ENCODE measurements at regions not wholly inside any gene's neighbourhood (a gene's known extent, or its start where the extent isn't known, plus 50 kb on each side); places are given as distances from the start of the nearest gene placed in this dataset.

DNA sequence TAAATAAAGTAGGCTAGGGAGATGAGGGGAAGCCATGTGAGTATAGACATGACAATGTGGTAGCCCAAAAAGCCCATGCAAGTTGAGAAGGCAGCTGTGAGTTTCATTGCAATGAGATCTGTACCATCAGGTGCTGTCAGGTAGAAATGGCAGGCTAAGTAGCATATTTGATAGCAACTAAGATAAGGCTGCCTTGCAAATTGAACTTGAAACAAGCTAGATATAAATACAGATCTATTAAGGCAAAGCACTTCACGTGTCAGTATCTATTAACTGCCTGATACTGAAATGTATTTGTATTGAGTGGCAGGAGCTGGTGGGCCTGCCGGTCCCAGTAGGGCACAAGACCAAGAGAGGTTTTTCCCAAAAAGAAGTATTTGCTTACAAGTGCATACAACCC is 419.9 kb downstream of the TDRD15 start:
- no peak overlapping the region for H2AFZ ChIP-seq (replicated peaks; ENCODE audit: low read length, poor library complexity)
- H3K27ac ChIP-seq (ENCODE audit: insufficient read depth, low read length) = no peak overlapping the region
- no peak overlapping the region for H4K5ac ChIP-seq (ENCODE audit: low read depth, low read length)
- H3K36me3 ChIP-seq (ENCODE audit: control insufficient read depth, insufficient read depth, low read length) = no peaks in the 10 kb centered on the region
- TF ChIP-seq CHD1 (IDR thresholded peaks at IDR 0.05; ENCODE audit: low read depth, low read length) (no peak), RFX5 (IDR thresholded peaks at IDR 0.05; ENCODE audit: low read depth, low read length) (no peak), CEBPB (IDR thresholded peaks at IDR 0.05; ENCODE audit: low read depth, low read length) (no peak), SMC3 (IDR thresholded peaks at IDR 0.05; ENCODE audit: low read depth, low read length) (no peak), BHLHE40 (IDR thresholded peaks at IDR 0.05; ENCODE audit: low read depth, low read length) (no peak), MAZ (IDR thresholded peaks at IDR 0.05; ENCODE audit: borderline replicate concordance, low read depth, low read length) (no peak), MXI1 (IDR thresholded peaks at IDR 0.05; ENCODE audit: borderline replicate concordance, low read depth, low read length) (no peak), POLR2A (IDR thresholded peaks at IDR 0.05; ENCODE audit: low read depth, low read length) (no peak), RAD21 (IDR thresholded peaks at IDR 0.05; ENCODE audit: low read length) (no peak), NFE2L2 (IDR thresholded peaks at IDR 0.05; ENCODE audit: low read depth, low read length) (no peak), RCOR1 (IDR thresholded peaks at IDR 0.05; ENCODE audit: insufficient replicate concordance, low read length) (no peak)
- TF ChIP-seq, protein P1, sequence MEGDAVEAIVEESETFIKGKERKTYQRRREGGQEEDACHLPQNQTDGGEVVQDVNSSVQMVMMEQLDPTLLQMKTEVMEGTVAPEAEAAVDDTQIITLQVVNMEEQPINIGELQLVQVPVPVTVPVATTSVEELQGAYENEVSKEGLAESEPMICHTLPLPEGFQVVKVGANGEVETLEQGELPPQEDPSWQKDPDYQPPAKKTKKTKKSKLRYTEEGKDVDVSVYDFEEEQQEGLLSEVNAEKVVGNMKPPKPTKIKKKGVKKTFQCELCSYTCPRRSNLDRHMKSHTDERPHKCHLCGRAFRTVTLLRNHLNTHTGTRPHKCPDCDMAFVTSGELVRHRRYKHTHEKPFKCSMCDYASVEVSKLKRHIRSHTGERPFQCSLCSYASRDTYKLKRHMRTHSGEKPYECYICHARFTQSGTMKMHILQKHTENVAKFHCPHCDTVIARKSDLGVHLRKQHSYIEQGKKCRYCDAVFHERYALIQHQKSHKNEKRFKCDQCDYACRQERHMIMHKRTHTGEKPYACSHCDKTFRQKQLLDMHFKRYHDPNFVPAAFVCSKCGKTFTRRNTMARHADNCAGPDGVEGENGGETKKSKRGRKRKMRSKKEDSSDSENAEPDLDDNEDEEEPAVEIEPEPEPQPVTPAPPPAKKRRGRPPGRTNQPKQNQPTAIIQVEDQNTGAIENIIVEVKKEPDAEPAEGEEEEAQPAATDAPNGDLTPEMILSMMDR (conservative IDR thresholded peaks at IDR 0.05; ENCODE audit: low read depth, low read length) = no peak
- TF ChIP-seq, protein P2, sequence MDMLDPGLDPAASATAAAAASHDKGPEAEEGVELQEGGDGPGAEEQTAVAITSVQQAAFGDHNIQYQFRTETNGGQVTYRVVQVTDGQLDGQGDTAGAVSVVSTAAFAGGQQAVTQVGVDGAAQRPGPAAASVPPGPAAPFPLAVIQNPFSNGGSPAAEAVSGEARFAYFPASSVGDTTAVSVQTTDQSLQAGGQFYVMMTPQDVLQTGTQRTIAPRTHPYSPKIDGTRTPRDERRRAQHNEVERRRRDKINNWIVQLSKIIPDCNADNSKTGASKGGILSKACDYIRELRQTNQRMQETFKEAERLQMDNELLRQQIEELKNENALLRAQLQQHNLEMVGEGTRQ (IDR thresholded peaks at IDR 0.05; ENCODE audit: low read depth, low read length) = no peak
- TF ChIP-seq, protein P3, sequence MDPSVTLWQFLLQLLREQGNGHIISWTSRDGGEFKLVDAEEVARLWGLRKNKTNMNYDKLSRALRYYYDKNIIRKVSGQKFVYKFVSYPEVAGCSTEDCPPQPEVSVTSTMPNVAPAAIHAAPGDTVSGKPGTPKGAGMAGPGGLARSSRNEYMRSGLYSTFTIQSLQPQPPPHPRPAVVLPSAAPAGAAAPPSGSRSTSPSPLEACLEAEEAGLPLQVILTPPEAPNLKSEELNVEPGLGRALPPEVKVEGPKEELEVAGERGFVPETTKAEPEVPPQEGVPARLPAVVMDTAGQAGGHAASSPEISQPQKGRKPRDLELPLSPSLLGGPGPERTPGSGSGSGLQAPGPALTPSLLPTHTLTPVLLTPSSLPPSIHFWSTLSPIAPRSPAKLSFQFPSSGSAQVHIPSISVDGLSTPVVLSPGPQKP (IDR thresholded peaks at IDR 0.05; ENCODE audit: borderline replicate concordance, low read depth, low read length) = no peak
- H3K23ac ChIP-seq (ENCODE audit: low read depth, low read length) = no peak overlapping the region
- no peak overlapping the region for H4K8ac ChIP-seq (ENCODE audit: low read depth in 2 of 2, low read length in 2 of 2)
- ATAC-seq (ENCODE audit: low read depth) (no peak), DNase-seq (no peak)
- H3K27me3 ChIP-seq (ENCODE audit: control insufficient read depth, insufficient read depth, low read length) = no peaks in the 10 kb centered on the region
- in situ Hi-C loops (cut with MboI; ENCODE audit: low sequenced_read_pairs) = no loop called here
- no peak overlapping the region for H2BK20ac ChIP-seq (ENCODE audit: low read depth, low read length)
- H3K9me1 ChIP-seq (ENCODE audit: insufficient read depth, low read length) = no peaks in the 10 kb centered on the region
- H4K20me1 ChIP-seq (ENCODE audit: insufficient read depth, low read length) = no peaks in the 10 kb centered on the region
- H3K4ac ChIP-seq (ENCODE audit: low read depth, low read length) = no peak overlapping the region
- H3K4me2 ChIP-seq (ENCODE audit: low read depth, low read length) = no peak overlapping the region
- no peak overlapping the region for H3K18ac ChIP-seq (ENCODE audit: low read depth, low read length)
- POLR2A ChIA-PET (ENCODE audit: unreplicated experiment) = no interaction called here
- no peak overlapping the region for H4K91ac ChIP-seq (ENCODE audit: insufficient read depth, low read depth, low read length)
- H2AK5ac ChIP-seq (ENCODE audit: low read depth, low read length) = no peak overlapping the region
- H2AK9ac ChIP-seq (replicated peaks; ENCODE audit: low read depth, low read length, poor library complexity) = no peak overlapping the region
- H2BK5ac ChIP-seq (ENCODE audit: low read depth, low read length, poor library complexity, severe bottlenecking) = no peak overlapping the region
- no peak overlapping the region for H3K56ac ChIP-seq (ENCODE audit: extremely low read depth, insufficient read depth, low read length)
- H2BK15ac ChIP-seq (ENCODE audit: low read depth, low read length) = no peak overlapping the region
- dilution Hi-C loops (cut with HindIII; ENCODE audit: low sequenced_read_pairs, unreplicated experiment) = no loop called here
- no CpG with 5 or more reads among the region's 2 CpGs for WGBS, 2 experiments (ENCODE audit: extremely low coverage in 2 of 2, insufficient read length in 1 of 2)
- no peak overlapping the region for H3K14ac ChIP-seq (replicated peaks; ENCODE audit: low read depth, low read length)
- H3K9me3 ChIP-seq (ENCODE audit: control insufficient read depth, insufficient read depth, low read length) = no peaks in the 10 kb centered on the region
- no peak overlapping the region for H3K9ac ChIP-seq (ENCODE audit: low read depth, low read length)
- no peak overlapping the region for H3K4me3 ChIP-seq (ENCODE audit: insufficient read depth, low read depth, low read length)
- no TSS peak for BruUV-seq (replicated peaks)
- CTCF ChIA-PET = interaction anchor here (0.6 kb wide), 1 partner anchor 61 kb away, joined by 3 read pairs; no protein-coding TSS in a partner anchor
- no peaks in the 10 kb centered on the region for H3K79me1 ChIP-seq (ENCODE audit: low read depth in 1 of 2, low read length in 2 of 2)
- H3K4me1 ChIP-seq (ENCODE audit: control insufficient read depth, insufficient read depth, low read length) = no peaks in the 10 kb centered on the region
- intact Hi-C loops (cut with micrococcal nuclease) = no loop called here
- no peak overlapping the region for H2BK120ac ChIP-seq (ENCODE audit: low read depth, low read length)

All from IMR-90 (cell line).